ENCODE measurements at regions not wholly inside any gene's neighbourhood (a gene's known extent, or its start where the extent isn't known, plus 50 kb on each side); places are given as distances from the start of the nearest gene placed in this dataset.
A peak's percentile ranks its signal among the peaks of the same experiment; 100 is the strongest.

DNA sequence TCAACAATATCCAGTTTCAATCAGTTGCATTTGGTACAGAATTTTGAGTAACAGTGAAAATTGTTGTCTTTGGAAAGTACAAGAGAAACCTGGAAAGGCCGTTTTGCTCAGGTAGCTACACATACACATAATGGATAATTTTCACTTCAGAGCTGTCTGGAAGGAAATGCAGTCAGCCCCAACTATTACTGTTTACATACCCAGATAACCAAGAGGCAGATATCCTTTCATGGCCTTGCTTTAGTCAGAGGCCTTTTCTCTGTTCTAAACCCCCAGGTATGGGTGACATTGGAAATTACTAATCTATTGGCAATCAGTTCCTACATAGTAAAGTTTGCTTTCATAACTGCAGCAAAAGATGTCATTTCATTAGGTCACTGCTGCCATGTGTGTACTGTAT, 244.9 kb upstream of the EMCN start:
- 11 to 24% methylated on average over 1 of the region's 1 CpG for WGBS, 2 donors
- Histone ChIP-seq H3K36me3 (no peaks in the 10 kb centered on the region), H3K9me3 (no peaks in the 10 kb centered on the region), H3K27me3 (no peaks in the 10 kb centered on the region), H3K4me1 (peaks cover 0 to 3% (median 0%) of the 10 kb centered on the region in 3 donors), H3K4me3 (no peak overlapping the region), H3K27ac (peak overlapping the region in 1 of 4 donors; percentile 22)
- DNase-seq: no peak
- FAIRE-seq: no peak
- TF ChIP-seq, protein P1, sequence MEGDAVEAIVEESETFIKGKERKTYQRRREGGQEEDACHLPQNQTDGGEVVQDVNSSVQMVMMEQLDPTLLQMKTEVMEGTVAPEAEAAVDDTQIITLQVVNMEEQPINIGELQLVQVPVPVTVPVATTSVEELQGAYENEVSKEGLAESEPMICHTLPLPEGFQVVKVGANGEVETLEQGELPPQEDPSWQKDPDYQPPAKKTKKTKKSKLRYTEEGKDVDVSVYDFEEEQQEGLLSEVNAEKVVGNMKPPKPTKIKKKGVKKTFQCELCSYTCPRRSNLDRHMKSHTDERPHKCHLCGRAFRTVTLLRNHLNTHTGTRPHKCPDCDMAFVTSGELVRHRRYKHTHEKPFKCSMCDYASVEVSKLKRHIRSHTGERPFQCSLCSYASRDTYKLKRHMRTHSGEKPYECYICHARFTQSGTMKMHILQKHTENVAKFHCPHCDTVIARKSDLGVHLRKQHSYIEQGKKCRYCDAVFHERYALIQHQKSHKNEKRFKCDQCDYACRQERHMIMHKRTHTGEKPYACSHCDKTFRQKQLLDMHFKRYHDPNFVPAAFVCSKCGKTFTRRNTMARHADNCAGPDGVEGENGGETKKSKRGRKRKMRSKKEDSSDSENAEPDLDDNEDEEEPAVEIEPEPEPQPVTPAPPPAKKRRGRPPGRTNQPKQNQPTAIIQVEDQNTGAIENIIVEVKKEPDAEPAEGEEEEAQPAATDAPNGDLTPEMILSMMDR (IDR thresholded peaks at IDR 0.05): no peak
- ATAC-seq: peak; percentile 48 to 96 (median 80)
- intact Hi-C loops (cut with DNase I): no loop called here

DNA sequence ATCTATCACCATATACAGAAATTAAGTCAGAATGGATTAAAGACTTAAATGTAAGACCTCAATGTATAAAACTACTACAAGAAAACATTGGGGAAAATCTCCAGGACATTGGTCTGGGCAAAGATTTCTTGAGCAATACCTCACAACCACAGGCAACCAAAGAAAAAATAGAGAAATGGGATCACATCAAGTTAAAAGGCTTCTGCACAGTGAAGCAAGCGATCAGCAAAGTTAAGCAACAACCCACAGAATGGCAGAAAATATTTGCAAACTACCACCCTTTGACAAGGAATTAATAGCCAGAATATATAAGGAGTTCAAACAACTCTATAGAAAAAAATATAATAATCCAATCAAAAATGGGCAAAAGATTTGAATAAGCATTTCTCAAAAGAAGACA, 236.9 kb upstream of the EMCN start:
- H3K36me3 ChIP-seq: no peaks in the 10 kb centered on the region
- H3K4me1 ChIP-seq: no peaks in the 10 kb centered on the region
- DNase-seq: no peak
- no peak for ATAC-seq
- no peak for FAIRE-seq
- TF ChIP-seq, protein P1 (IDR thresholded peaks at IDR 0.05): no peak
- 87 to 91% methylated on average over 1 of the region's 1 CpG for WGBS, 2 donors
- H3K9me3 ChIP-seq: no peaks in the 10 kb centered on the region
- intact Hi-C loops (cut with DNase I): no loop called here
- H3K4me3 ChIP-seq: no peak overlapping the region
- H3K27ac ChIP-seq: no peak overlapping the region
- no peaks in the 10 kb centered on the region for H3K27me3 ChIP-seq

DNA sequence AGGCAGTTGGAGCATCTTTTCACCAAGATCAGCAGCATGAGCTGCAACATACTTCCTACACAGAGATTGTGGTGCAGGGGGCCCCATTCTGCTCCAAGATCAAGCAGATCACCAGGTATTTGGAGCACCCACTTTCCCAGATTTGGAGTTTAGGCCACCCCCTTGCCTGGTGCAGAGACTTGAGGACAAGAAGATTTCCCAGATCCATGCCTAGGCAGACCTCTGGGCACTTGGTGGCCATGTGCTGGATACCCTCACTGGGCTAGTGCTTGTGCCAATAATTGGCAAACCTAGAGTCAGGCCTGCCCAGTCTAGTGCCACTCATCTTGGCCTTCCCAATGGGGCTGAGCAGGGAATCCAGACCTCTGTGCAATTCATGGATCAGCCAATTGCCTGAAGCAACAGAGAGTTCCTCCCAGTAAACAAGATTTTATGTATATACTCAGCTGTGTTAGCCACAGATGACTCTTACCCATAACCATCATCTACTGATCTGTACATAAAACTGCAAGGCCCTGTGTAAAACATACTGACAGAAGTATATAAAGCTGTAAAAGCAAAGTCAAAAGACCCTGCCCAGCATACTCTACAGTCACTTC, 228.4 kb upstream of the EMCN start:
- H3K4me3 ChIP-seq: no peak overlapping the region
- TF ChIP-seq, protein P1 (IDR thresholded peaks at IDR 0.05): no peak
- H3K4me1 ChIP-seq: no peaks in the 10 kb centered on the region
- no peak overlapping the region for H3K27ac ChIP-seq
- ATAC-seq: no peak
- intact Hi-C loops (cut with DNase I): loop anchor here in 1 of 3 donors (10.0 kb wide), 1 partner anchor 331 kb away; no protein-coding TSS in a partner anchor
- no peaks in the 10 kb centered on the region for H3K36me3 ChIP-seq
- no peaks in the 10 kb centered on the region for H3K9me3 ChIP-seq
- no peaks in the 10 kb centered on the region for H3K27me3 ChIP-seq
- DNase-seq: no peak
- FAIRE-seq: no peak

DNA sequence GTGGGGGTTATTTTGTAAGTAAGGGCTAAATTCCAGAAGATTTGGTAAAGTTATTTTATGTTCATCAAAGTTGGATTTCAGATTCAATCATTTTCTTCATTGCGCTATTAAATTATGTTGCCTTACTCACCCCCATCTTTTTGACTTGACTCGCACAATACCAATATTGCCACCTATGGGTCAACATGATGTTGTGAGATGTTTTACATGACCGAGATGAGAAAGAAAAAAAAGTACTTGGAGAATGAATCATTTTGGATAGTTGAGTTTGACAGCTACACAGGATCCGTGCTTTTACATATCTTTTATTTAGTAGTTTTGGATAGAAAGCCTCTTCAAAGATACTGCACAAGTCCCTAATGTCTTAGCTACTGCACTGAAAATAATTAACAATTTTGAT, 224.2 kb upstream of the EMCN start:
- no peaks in the 10 kb centered on the region for H3K36me3 ChIP-seq
- TF ChIP-seq, protein P1 (IDR thresholded peaks at IDR 0.05): peak in 2 of 4 donors; percentile 14 to 34
- H3K9me3 ChIP-seq: no peaks in the 10 kb centered on the region
- 29 to 35% methylated on average over 4 of the region's 4 CpGs for WGBS, 2 donors
- no peak overlapping the region for H3K4me3 ChIP-seq
- no peaks in the 10 kb centered on the region for H3K4me1 ChIP-seq
- H3K27me3 ChIP-seq: no peaks in the 10 kb centered on the region
- no peak overlapping the region for H3K27ac ChIP-seq
- intact Hi-C loops (cut with DNase I): loop anchor here in 1 of 3 donors (10.0 kb wide), 1 partner anchor 327 kb away; no protein-coding TSS in a partner anchor
- peak in 2 of 4 donors; percentile 63 to 74 for ATAC-seq
- DNase-seq: no peak
- no peak for FAIRE-seq

DNA sequence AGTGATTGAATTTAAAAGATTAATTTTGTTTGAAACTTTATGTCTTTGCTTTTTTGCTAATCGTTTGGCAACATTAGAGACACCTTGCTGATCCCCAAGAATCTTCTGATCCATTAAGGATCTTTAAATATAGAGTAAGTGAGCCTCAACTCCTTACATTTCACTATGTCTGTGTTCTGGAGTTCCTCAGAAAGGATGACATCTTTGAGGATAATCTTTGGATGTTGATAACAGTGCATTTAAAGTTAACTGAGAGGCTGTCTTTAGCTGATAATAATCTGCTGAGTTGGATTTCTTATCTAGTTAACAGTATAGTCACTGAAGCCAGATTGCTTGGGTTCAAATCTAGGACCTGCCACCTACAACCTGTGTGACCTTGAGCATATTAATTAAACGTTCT, 221.6 kb upstream of the EMCN start:
- TF ChIP-seq, protein P1 (IDR thresholded peaks at IDR 0.05): no peak
- Histone ChIP-seq H3K4me3 (no peak overlapping the region), H3K9me3 (no peaks in the 10 kb centered on the region), H3K36me3 (no peaks in the 10 kb centered on the region), H3K27me3 (no peaks in the 10 kb centered on the region), H3K4me1 (no peaks in the 10 kb centered on the region), H3K27ac (no peak overlapping the region)
- ATAC-seq (no peak), DNase-seq (no peak), FAIRE-seq (no peak)
- intact Hi-C loops (cut with DNase I): no loop called here
- WGBS, 2 donors: 35 to 40% methylated on average over 2 of the region's 2 CpGs
